Esophagus muscularis mucosa (tissue), 4 donors: ENCODE measurements at regions not wholly inside any gene's neighbourhood (a gene's known extent, or its start where the extent isn't known, plus 50 kb on each side); places are given as distances from the start of the nearest gene placed in this dataset.

ENCODE experiments used
- EP300 ChIP-seq: sonication (generic); formaldehyde crosslinking; IDR thresholded peaks from one replicate; pipeline ENCODE4 v1.6.1; 2017; ENCODE audit warnings: antibody characterized with exemption
- POLR2A ChIP-seq: fragments of 450-650 bp; IDR thresholded peaks from one replicate; pipeline ENCODE4 v1.6.1; 2017; ENCODE audit warnings: antibody characterized with exemption, moderate library complexity, mild to moderate bottlenecking, low read depth
- POLR2AphosphoS5 ChIP-seq, 2 donors: sonication (generic); formaldehyde crosslinking; IDR thresholded peaks; one replicate each; pipeline ENCODE4 v1.6.1; 2017; ENCODE audit warnings: antibody characterized with exemption in 2 of 2
- TF ChIP-seq, protein P1 (sequence below), 3 experiments: fragments of 200-600 bp in 2 of 3; fragments of 450-650 bp in 1 of 3; sonication (generic) in 2 of 3; IDR thresholded peaks; one replicate each; pipeline ENCODE4 v1.5.1; 2017 to 2019; ENCODE audit warnings: antibody characterized with exemption in 3 of 3, mild to moderate bottlenecking in 2 of 3, moderate library complexity in 1 of 3

DNA sequence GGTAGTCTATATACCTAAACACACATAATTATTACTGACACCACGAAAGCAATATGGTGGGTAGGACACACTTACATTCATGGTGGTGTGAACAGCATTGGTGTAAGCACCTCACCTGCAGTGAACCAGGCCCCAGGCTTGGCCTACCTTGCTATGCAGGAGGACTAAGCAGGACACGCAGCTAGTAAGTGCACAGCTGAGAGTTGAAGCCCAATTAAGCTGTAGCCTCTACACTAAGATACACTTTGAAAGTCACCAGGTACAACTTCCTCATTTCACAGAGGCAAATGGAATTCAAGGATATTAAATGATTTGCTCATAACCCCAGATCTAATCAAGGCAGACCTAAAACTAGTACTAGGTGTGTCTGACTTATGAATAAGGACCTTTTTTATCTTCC lies 145.8 kb upstream of the PAPPA start:
- TF ChIP-seq, protein P1, sequence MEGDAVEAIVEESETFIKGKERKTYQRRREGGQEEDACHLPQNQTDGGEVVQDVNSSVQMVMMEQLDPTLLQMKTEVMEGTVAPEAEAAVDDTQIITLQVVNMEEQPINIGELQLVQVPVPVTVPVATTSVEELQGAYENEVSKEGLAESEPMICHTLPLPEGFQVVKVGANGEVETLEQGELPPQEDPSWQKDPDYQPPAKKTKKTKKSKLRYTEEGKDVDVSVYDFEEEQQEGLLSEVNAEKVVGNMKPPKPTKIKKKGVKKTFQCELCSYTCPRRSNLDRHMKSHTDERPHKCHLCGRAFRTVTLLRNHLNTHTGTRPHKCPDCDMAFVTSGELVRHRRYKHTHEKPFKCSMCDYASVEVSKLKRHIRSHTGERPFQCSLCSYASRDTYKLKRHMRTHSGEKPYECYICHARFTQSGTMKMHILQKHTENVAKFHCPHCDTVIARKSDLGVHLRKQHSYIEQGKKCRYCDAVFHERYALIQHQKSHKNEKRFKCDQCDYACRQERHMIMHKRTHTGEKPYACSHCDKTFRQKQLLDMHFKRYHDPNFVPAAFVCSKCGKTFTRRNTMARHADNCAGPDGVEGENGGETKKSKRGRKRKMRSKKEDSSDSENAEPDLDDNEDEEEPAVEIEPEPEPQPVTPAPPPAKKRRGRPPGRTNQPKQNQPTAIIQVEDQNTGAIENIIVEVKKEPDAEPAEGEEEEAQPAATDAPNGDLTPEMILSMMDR (IDR thresholded peaks at IDR 0.05) = no peak
- TF ChIP-seq POLR2A (no peak), POLR2AphosphoS5 (IDR thresholded peaks at IDR 0.05) (no peak), EP300 (no peak)
